ENCODE measurements at regions not wholly inside any gene's neighbourhood (a gene's known extent, or its start where the extent isn't known, plus 50 kb on each side); places are given as distances from the start of the nearest gene placed in this dataset.

DNA sequence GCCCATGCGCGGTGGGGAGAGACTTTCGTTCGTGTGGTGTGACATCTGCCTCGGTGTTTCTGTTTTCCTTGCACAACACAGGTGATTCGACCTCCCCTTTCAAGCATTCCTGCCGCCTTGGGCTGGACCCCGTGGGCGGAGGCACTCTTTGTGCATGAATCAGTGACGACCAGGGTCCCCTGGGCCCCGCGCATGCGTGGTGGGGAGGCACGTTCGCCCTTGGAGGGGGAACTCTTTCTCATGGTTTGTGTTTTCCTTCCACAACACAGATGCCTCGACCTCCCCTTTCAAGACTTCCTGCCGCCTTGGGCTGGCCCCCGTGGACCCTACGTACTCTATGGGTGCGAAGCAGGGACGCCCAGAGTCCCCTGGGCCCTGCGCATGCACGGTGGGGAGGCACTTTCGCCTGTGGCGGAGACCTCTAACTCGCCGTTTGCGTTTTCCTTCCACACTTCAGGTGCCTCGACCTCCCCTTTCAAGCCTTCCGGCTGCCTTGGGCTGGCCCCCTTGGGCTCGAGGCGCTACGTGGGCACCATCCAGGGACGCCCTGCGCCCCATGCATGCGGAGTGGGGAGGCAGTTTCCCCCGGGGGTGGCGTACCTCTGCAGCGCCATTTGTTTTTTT lies 340.9 kb downstream of the ALG10 start:
- H2AFZ ChIP-seq (ENCODE audit: low read length): no peak overlapping the region

More for the DNA sequence above, 340.9 kb downstream of the ALG10 start:
- Mint-ChIP-seq H3K4me3 (no peak overlapping the region), H3K36me3 (ENCODE audit: insufficient read depth in 1 of 3, low read depth in 3 of 3) (peaks cover 8 to 18% (median 9%) of the 10 kb centered on the region in 3 experiments; a peak in 6 of 7 replicates), H3K4me1 (no peaks in the 10 kb centered on the region), H3K27ac (no peak overlapping the region), H3K9me3 (peaks cover 95 to 98% of the 10 kb centered on the region in 2 experiments), H3K27me3 (ENCODE audit: low read depth) (peaks cover 1% of the 10 kb centered on the region)
- H2BK12ac ChIP-seq (ENCODE audit: insufficient read length, low read depth, low read length): no peak overlapping the region
- no peak overlapping the region for H2BK120ac ChIP-seq (ENCODE audit: low read depth, low read length, poor library complexity, severe bottlenecking)
- no peaks in the 10 kb centered on the region for H3K79me2 ChIP-seq (ENCODE audit: insufficient read depth, low read length)
- H4K91ac ChIP-seq (ENCODE audit: insufficient read length, low read depth, low read length): no peak overlapping the region
- no peak overlapping the region for H3K4ac ChIP-seq (ENCODE audit: low read depth, low read length)
- H3K27me3 ChIP-seq (ENCODE audit: insufficient read depth, low read length): no peaks in the 10 kb centered on the region
- H2BK20ac ChIP-seq (ENCODE audit: low read depth, low read length, poor library complexity, severe bottlenecking): no peak overlapping the region
- no peak overlapping the region for H3K23ac ChIP-seq (ENCODE audit: insufficient read length, low read depth, low read length)
- no peaks in the 10 kb centered on the region for H3K79me1 ChIP-seq (ENCODE audit: insufficient read depth, low read depth, low read length, poor library complexity, severe bottlenecking)
- H4K20me1 ChIP-seq (ENCODE audit: control insufficient read depth, insufficient read depth, insufficient read length): no peaks in the 10 kb centered on the region
- H3K4me1 ChIP-seq (ENCODE audit: insufficient read depth, low read length): no peaks in the 10 kb centered on the region
- H4K5ac ChIP-seq (ENCODE audit: insufficient read length, low read depth, low read length): no peak overlapping the region
- TF ChIP-seq, protein P1, sequence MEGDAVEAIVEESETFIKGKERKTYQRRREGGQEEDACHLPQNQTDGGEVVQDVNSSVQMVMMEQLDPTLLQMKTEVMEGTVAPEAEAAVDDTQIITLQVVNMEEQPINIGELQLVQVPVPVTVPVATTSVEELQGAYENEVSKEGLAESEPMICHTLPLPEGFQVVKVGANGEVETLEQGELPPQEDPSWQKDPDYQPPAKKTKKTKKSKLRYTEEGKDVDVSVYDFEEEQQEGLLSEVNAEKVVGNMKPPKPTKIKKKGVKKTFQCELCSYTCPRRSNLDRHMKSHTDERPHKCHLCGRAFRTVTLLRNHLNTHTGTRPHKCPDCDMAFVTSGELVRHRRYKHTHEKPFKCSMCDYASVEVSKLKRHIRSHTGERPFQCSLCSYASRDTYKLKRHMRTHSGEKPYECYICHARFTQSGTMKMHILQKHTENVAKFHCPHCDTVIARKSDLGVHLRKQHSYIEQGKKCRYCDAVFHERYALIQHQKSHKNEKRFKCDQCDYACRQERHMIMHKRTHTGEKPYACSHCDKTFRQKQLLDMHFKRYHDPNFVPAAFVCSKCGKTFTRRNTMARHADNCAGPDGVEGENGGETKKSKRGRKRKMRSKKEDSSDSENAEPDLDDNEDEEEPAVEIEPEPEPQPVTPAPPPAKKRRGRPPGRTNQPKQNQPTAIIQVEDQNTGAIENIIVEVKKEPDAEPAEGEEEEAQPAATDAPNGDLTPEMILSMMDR (conservative IDR thresholded peaks at IDR 0.05): no peak
- H2BK15ac ChIP-seq (ENCODE audit: low read depth, low read length): no peak overlapping the region
- no peak for DNase-seq
- no peak overlapping the region for H2AK5ac ChIP-seq (ENCODE audit: insufficient read length, low read length)
- no peak overlapping the region for H3K18ac ChIP-seq (ENCODE audit: insufficient read length, low read depth, low read length)
- no peak overlapping the region for H3K27ac ChIP-seq (ENCODE audit: insufficient read length, low read depth, low read length)
- H3K9ac ChIP-seq (ENCODE audit: extremely low read depth, insufficient read length, low read length): no peak overlapping the region
- no peak overlapping the region for H3T11ph ChIP-seq (ENCODE audit: low read length)
- no peaks in the 10 kb centered on the region for H3K23me2 ChIP-seq (ENCODE audit: insufficient read length, low read depth, low read length, poor library complexity, severe bottlenecking)
- WGBS (ENCODE audit: extremely low coverage, insufficient read length, low lambda C conversion rate): no CpG with 5 or more reads among the region's 39 CpGs
- H3K4me2 ChIP-seq (ENCODE audit: insufficient read depth, insufficient read length, low read length): no peak overlapping the region
- H3K9me3 ChIP-seq (ENCODE audit: control insufficient read depth, low read depth, low read length): peaks cover 92% of the 10 kb centered on the region
- no peak overlapping the region for H4K8ac ChIP-seq (replicated peaks; ENCODE audit: insufficient read length, low read depth, low read length)
- H3K56ac ChIP-seq (ENCODE audit: insufficient read length, low read depth, low read length): no peak overlapping the region
- no peak overlapping the region for H3K14ac ChIP-seq (ENCODE audit: insufficient read depth, low read length)
- no peak overlapping the region for H2BK5ac ChIP-seq (ENCODE audit: insufficient read length, low read length)

Data from H9 (cell line).